GM23338 (cell line): ENCODE measurements at regions not wholly inside any gene's neighbourhood (a gene's known extent, or its start where the extent isn't known, plus 50 kb on each side); places are given as distances from the start of the nearest gene placed in this dataset.

ENCODE experiments used
- ATAC-seq: fragments of 200-7000 bp; cut with Tn5 transposase; 3 replicates; pipeline ENCODE4 v1.9.1; 2020
- DNase-seq: peaks from one replicate; pipeline ENCODE4 v3.0.0-alpha.2; 2015; ENCODE audit warnings: low spot score
- H2AFZ ChIP-seq: fragments of 200-600 bp; sonication (generic); 2 replicates; pipeline ENCODE4 v1.8.0; 2016; ENCODE audit warnings: antibody characterized with exemption, mild to moderate bottlenecking, moderate library complexity
- H3F3A ChIP-seq: fragments of 200-600 bp; sonication (generic); replicated peaks from 2 replicates; pipeline ENCODE4 v1.8.0; 2017; ENCODE audit warnings: antibody characterized with exemption, mixed run types, low read depth
- H3K27ac ChIP-seq: fragments of 200-600 bp; sonication (generic); 2 replicates; pipeline ENCODE4 v1.6.1; 2016; ENCODE audit warnings: low read depth
- H3K27me3 ChIP-seq: fragments of 200-600 bp; sonication (generic); 2 replicates; pipeline ENCODE4 v1.8.0; 2016; ENCODE audit warnings: mild to moderate bottlenecking, mixed run types, moderate library complexity; ENCODE audit not compliant: insufficient read depth
- H3K36me3 ChIP-seq: fragments of 200-600 bp; sonication (generic); 2 replicates; pipeline ENCODE4 v1.8.0; 2016; ENCODE audit warnings: mild to moderate bottlenecking; ENCODE audit not compliant: insufficient read depth
- H3K4me1 ChIP-seq: fragments of 200-600 bp; sonication (generic); 2 replicates; pipeline ENCODE4 v1.8.0; 2016; ENCODE audit warnings: mild to moderate bottlenecking, moderate library complexity; ENCODE audit not compliant: insufficient read depth
- H3K4me2 ChIP-seq: fragments of 200-600 bp; sonication (generic); 2 replicates; pipeline ENCODE4 v1.7.1; 2017; ENCODE audit warnings: mixed run types
- H3K4me3 ChIP-seq: fragments of 200-600 bp; sonication (generic); 2 replicates; pipeline ENCODE4 v1.6.1; 2016; ENCODE audit warnings: mixed run types
- H3K79me2 ChIP-seq: fragments of 200-600 bp; sonication (generic); replicated peaks from 2 replicates; pipeline ENCODE4 v1.8.0; 2017; ENCODE audit warnings: mild to moderate bottlenecking; ENCODE audit not compliant: insufficient read depth
- H3K9me2 ChIP-seq: fragments of 200-600 bp; sonication (generic); 2 replicates; pipeline ENCODE4 v1.8.0; 2017; ENCODE audit not compliant: insufficient read depth
- H4K20me1 ChIP-seq: fragments of 200-600 bp; sonication (generic); replicated peaks from 2 replicates; pipeline ENCODE4 v1.8.0; 2017; ENCODE audit warnings: mild to moderate bottlenecking; ENCODE audit not compliant: insufficient read depth
- H3K27ac Mint-ChIP-seq: 2 replicates; pipeline ENCODE4 v1.8.0; 2020; ENCODE audit warnings: inconsistent platforms, mild to moderate bottlenecking, moderate library complexity, mixed read lengths
- H3K27me3 Mint-ChIP-seq: 3 replicates; pipeline ENCODE4 v1.8.0; 2022; ENCODE audit warnings: low read depth, mild to moderate bottlenecking, moderate library complexity, mixed read lengths, inconsistent platforms; ENCODE audit not compliant: insufficient read depth, poor library complexity
- H3K36me3 Mint-ChIP-seq: 3 replicates; pipeline ENCODE4 v1.8.0; 2021; ENCODE audit warnings: low read depth, mild to moderate bottlenecking, inconsistent platforms, moderate library complexity, mixed read lengths
- H3K4me1 Mint-ChIP-seq: 3 replicates; pipeline ENCODE4 v1.8.0; 2020; ENCODE audit warnings: mild to moderate bottlenecking, inconsistent platforms, mixed read lengths
- H3K4me3 Mint-ChIP-seq: 3 replicates; pipeline ENCODE4 v1.8.0; 2021; ENCODE audit warnings: moderate library complexity, mild to moderate bottlenecking, inconsistent platforms, mixed read lengths
- H3K9me3 Mint-ChIP-seq: 3 replicates; pipeline ENCODE4 v1.8.0; 2020; ENCODE audit warnings: moderate library complexity, mild to moderate bottlenecking, inconsistent platforms, mixed read lengths
- CTCF ChIP-seq, 2 experiments: fragments of 200-600 bp in 1 of 2; sonication (generic) in 1 of 2; conservative IDR thresholded peaks; 2 replicates each; pipeline versions ENCODE4 v1.5.1 to v1.6.1; 2016 to 2017; ENCODE audit warnings: antibody characterized with exemption in 2 of 2, low read depth in 2 of 2, mild to moderate bottlenecking in 2 of 2, moderate library complexity in 1 of 2
- EZH2phosphoT487 ChIP-seq: fragments of 200-600 bp; sonication (generic); IDR thresholded peaks from one replicate; pipeline ENCODE4 v1.8.1; 2018; ENCODE audit warnings: antibody characterized with exemption; ENCODE audit not compliant: unreplicated experiment
- JUNB ChIP-seq: IDR thresholded peaks from one replicate; pipeline ENCODE4 v1.6.1; 2016; ENCODE audit warnings: antibody characterized with exemption; ENCODE audit not compliant: unreplicated experiment
- NANOG ChIP-seq: IDR thresholded peaks from 2 replicates; pipeline ENCODE4 v1.6.1; 2016; ENCODE audit warnings: antibody characterized with exemption, borderline replicate concordance
- POLR2AphosphoS5 ChIP-seq: IDR thresholded peaks from 2 replicates; pipeline ENCODE4 v1.6.1; 2016; ENCODE audit warnings: antibody characterized with exemption, low read depth
- STAT1 ChIP-seq: IDR thresholded peaks from one replicate; pipeline ENCODE4 v1.6.1; 2016; ENCODE audit warnings: antibody characterized with exemption; ENCODE audit not compliant: unreplicated experiment
- TF ChIP-seq, protein P1 (sequence below): fragments of 250-450 bp; sonication (Bioruptor Pico); IDR thresholded peaks from 2 replicates; pipeline ENCODE4 v1.5.0; 2020; ENCODE audit warnings: mild to moderate bottlenecking, moderate library complexity
- TF ChIP-seq, protein P2 (sequence below): IDR thresholded peaks from one replicate; pipeline ENCODE4 v1.6.1; 2018; ENCODE audit warnings: antibody characterized with exemption; ENCODE audit not compliant: unreplicated experiment
- TF ChIP-seq, protein P3 (sequence below): IDR thresholded peaks from 2 replicates; pipeline ENCODE4 v1.6.1; 2016; ENCODE audit warnings: antibody characterized with exemption

- TF ChIP-seq, protein P1, sequence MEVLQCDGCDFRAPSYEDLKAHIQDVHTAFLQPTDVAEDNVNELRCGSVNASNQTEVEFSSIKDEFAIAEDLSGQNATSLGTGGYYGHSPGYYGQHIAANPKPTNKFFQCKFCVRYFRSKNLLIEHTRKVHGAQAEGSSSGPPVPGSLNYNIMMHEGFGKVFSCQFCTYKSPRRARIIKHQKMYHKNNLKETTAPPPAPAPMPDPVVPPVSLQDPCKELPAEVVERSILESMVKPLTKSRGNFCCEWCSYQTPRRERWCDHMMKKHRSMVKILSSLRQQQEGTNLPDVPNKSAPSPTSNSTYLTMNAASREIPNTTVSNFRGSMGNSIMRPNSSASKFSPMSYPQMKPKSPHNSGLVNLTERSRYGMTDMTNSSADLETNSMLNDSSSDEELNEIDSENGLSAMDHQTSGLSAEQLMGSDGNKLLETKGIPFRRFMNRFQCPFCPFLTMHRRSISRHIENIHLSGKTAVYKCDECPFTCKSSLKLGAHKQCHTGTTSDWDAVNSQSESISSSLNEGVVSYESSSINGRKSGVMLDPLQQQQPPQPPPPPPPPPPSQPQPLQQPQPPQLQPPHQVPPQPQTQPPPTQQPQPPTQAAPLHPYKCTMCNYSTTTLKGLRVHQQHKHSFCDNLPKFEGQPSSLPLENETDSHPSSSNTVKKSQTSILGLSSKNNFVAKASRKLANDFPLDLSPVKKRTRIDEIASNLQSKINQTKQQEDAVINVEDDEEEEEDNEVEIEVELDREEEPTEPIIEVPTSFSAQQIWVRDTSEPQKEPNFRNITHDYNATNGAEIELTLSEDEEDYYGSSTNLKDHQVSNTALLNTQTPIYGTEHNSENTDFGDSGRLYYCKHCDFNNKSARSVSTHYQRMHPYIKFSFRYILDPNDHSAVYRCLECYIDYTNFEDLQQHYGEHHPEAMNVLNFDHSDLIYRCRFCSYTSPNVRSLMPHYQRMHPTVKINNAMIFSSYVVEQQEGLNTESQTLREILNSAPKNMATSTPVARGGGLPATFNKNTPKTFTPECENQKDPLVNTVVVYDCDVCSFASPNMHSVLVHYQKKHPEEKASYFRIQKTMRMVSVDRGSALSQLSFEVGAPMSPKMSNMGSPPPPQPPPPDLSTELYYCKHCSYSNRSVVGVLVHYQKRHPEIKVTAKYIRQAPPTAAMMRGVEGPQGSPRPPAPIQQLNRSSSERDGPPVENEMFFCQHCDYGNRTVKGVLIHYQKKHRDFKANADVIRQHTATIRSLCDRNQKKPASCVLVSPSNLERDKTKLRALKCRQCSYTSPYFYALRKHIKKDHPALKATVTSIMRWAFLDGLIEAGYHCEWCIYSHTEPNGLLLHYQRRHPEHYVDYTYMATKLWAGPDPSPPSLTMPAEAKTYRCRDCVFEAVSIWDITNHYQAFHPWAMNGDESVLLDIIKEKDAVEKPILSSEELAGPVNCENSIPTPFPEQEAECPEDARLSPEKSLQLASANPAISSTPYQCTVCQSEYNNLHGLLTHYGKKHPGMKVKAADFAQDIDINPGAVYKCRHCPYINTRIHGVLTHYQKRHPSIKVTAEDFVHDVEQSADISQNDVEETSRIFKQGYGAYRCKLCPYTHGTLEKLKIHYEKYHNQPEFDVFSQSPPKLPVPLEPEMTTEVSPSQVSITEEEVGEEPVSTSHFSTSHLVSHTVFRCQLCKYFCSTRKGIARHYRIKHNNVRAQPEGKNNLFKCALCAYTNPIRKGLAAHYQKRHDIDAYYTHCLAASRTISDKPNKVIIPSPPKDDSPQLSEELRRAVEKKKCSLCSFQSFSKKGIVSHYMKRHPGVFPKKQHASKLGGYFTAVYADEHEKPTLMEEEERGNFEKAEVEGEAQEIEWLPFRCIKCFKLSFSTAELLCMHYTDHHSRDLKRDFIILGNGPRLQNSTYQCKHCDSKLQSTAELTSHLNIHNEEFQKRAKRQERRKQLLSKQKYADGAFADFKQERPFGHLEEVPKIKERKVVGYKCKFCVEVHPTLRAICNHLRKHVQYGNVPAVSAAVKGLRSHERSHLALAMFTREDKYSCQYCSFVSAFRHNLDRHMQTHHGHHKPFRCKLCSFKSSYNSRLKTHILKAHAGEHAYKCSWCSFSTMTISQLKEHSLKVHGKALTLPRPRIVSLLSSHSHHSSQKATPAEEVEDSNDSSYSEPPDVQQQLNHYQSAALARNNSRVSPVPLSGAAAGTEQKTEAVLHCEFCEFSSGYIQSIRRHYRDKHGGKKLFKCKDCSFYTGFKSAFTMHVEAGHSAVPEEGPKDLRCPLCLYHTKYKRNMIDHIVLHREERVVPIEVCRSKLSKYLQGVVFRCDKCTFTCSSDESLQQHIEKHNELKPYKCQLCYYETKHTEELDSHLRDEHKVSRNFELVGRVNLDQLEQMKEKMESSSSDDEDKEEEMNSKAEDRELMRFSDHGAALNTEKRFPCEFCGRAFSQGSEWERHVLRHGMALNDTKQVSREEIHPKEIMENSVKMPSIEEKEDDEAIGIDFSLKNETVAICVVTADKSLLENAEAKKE, result no peak
- no peak for TF ChIP-seq JUNB
- TF ChIP-seq EZH2phosphoT487, result no peak
- TF ChIP-seq CTCF (conservative IDR thresholded peaks at IDR 0.05; ENCODE audit: low read depth in 2 of 2), result no peak
Observed at GRCh38 chr12:63294327-63294632, 143.3 kb upstream of the AVPR1A start (continued).

DNA sequence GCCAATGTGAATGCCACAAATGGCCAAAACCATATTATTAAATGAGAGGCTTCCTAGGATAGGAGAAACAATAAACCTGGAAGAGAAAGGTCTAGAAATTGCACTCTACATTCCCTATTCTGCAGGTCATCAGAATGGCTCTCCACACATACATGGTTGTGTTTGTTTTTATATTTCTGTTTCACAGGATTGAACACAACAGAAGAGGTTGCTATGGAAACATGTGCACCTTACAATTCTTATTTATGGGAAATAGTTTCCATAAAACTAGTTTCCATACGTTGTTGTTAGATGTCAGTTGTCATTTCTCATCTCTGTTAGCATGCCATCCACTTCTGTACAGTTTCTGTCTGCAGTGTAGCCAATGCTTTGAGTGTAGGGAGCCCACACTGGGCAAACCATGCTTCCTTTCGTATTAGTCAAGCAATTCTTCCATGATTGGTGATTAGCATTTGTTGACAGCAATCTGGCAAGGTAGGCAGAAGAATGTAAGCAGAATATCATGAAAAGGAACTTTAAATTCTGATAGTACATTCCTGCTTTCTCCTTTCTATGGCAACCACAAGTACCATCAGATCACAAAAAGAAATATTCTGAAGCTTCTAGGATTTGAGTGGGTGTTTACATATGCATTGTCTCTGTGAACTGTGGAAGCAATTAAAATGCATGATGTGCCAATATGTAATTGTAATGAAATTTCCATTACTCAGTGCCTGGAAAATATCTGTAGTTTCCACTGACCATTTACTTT, 141.6 kb upstream of the AVPR1A start:
- H3K4me3 Mint-ChIP-seq, result no peak overlapping the region
- Histone ChIP-seq H3K4me3 (no peak overlapping the region), H3K9me2 (no peaks in the 10 kb centered on the region), H3K4me2 (no peak overlapping the region), H3K27me3 (no peaks in the 10 kb centered on the region), H3K36me3 (no peaks in the 10 kb centered on the region), H3F3A (no peaks in the 10 kb centered on the region), H3K4me1 (no peaks in the 10 kb centered on the region), H3K79me2 (no peaks in the 10 kb centered on the region), H4K20me1 (no peaks in the 10 kb centered on the region), H2AFZ (no peak overlapping the region), H3K27ac (no peak overlapping the region)
- ATAC-seq (no peak), DNase-seq (no peak)
- H3K27ac Mint-ChIP-seq, result no peak overlapping the region
- no peaks in the 10 kb centered on the region for H3K9me3 Mint-ChIP-seq
- no peaks in the 10 kb centered on the region for H3K36me3 Mint-ChIP-seq
- peaks cover 5% of the 10 kb centered on the region; the same call in 2 of the 3 replicates for H3K4me1 Mint-ChIP-seq
- H3K27me3 Mint-ChIP-seq, result no peaks in the 10 kb centered on the region
- TF ChIP-seq NANOG (no peak), POLR2AphosphoS5 (no peak), STAT1 (no peak), JUNB (no peak)
- TF ChIP-seq, protein P2, sequence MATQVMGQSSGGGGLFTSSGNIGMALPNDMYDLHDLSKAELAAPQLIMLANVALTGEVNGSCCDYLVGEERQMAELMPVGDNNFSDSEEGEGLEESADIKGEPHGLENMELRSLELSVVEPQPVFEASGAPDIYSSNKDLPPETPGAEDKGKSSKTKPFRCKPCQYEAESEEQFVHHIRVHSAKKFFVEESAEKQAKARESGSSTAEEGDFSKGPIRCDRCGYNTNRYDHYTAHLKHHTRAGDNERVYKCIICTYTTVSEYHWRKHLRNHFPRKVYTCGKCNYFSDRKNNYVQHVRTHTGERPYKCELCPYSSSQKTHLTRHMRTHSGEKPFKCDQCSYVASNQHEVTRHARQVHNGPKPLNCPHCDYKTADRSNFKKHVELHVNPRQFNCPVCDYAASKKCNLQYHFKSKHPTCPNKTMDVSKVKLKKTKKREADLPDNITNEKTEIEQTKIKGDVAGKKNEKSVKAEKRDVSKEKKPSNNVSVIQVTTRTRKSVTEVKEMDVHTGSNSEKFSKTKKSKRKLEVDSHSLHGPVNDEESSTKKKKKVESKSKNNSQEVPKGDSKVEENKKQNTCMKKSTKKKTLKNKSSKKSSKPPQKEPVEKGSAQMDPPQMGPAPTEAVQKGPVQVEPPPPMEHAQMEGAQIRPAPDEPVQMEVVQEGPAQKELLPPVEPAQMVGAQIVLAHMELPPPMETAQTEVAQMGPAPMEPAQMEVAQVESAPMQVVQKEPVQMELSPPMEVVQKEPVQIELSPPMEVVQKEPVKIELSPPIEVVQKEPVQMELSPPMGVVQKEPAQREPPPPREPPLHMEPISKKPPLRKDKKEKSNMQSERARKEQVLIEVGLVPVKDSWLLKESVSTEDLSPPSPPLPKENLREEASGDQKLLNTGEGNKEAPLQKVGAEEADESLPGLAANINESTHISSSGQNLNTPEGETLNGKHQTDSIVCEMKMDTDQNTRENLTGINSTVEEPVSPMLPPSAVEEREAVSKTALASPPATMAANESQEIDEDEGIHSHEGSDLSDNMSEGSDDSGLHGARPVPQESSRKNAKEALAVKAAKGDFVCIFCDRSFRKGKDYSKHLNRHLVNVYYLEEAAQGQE, result no peak
- TF ChIP-seq, protein P3, sequence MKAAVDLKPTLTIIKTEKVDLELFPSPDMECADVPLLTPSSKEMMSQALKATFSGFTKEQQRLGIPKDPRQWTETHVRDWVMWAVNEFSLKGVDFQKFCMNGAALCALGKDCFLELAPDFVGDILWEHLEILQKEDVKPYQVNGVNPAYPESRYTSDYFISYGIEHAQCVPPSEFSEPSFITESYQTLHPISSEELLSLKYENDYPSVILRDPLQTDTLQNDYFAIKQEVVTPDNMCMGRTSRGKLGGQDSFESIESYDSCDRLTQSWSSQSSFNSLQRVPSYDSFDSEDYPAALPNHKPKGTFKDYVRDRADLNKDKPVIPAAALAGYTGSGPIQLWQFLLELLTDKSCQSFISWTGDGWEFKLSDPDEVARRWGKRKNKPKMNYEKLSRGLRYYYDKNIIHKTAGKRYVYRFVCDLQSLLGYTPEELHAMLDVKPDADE, result no peak
